ENCODE measurements at regions not wholly inside any gene's neighbourhood (a gene's known extent, or its start where the extent isn't known, plus 50 kb on each side); places are given as distances from the start of the nearest gene placed in this dataset.

- TF ChIP-seq GMEB1 (CRISPR knock-in tag; IDR thresholded peaks at IDR 0.05; ENCODE audit: borderline replicate concordance) (no peak), ZNF784 (CRISPR knock-in tag; IDR thresholded peaks at IDR 0.05; ENCODE audit: borderline replicate concordance) (0 out of 2 replicates have a peak, but pooled peaks have one; percentile 62), MAZ (IDR thresholded peaks at IDR 0.05; ENCODE audit: borderline replicate concordance, low read depth, low read length) (no peak), MAZ (CRISPR knock-in tag; IDR thresholded peaks at IDR 0.05; ENCODE audit: low read depth) (no peak), ZIK1 (CRISPR knock-in tag; IDR thresholded peaks at IDR 0.05; ENCODE audit: borderline replicate concordance, low read depth) (0 out of 2 replicates have a peak, but pooled peaks have one; percentile 4), ZNF687 (CRISPR knock-in tag; IDR thresholded peaks at IDR 0.05) (peak; percentile 49), THRA (CRISPR knock-in tag; IDR thresholded peaks at IDR 0.05; ENCODE audit: borderline replicate concordance) (0 out of 2 replicates have a peak, but pooled peaks have one; percentile 0), ZNF317 (CRISPR knock-in tag; IDR thresholded peaks at IDR 0.05) (peak; percentile 87; the same call in 1 of the 2 replicates), WIZ (CRISPR knock-in tag; IDR thresholded peaks at IDR 0.05) (no peak)
Measured at GRCh38 chr2:215635071-215635787, 199.4 kb upstream of the FN1 start (continued).

Measured in HepG2 (cell line).